ENCODE measurements at regions not wholly inside any gene's neighbourhood (a gene's known extent, or its start where the extent isn't known, plus 50 kb on each side); places are given as distances from the start of the nearest gene placed in this dataset.

GRCh38 chr1:80523861-80524260 is 1276.9 kb upstream of the ADGRL2 start:
- TF ChIP-seq CTCF (IDR thresholded peaks at IDR 0.05) (no peak), POLR2A (IDR thresholded peaks at IDR 0.05) (no peak)
